ENCODE measurements at regions not wholly inside any gene's neighbourhood (a gene's known extent, or its start where the extent isn't known, plus 50 kb on each side); places are given as distances from the start of the nearest gene placed in this dataset.
"Not testable (repeated sequence)": the region's sequence is repeated elsewhere in the genome, so short reads cannot be mapped to it uniquely, and the experiment has no call there.

- H3K4me1 ChIP-seq; H3K27ac ChIP-seq; DNase-seq; H3K9me3 ChIP-seq; H3K27me3 ChIP-seq; intact Hi-C loops (cut with DNase I; ENCODE audit: low total_unique reads); H3K36me3 ChIP-seq; H3K4me3 ChIP-seq: not testable (repeated sequence)
Measured at GRCh38 chr20:26373066-26373465, 676.4 kb upstream of the ZNF337 start.

GRCh38 chr20:26354511-26354910 lies 657.9 kb upstream of the ZNF337 start:
- no peak overlapping the region for H3K27ac ChIP-seq
- no peak overlapping the region for H3K4me3 ChIP-seq
- no peaks in the 10 kb centered on the region for H3K27me3 ChIP-seq
- no peaks in the 10 kb centered on the region for H3K9me3 ChIP-seq
- intact Hi-C loops (cut with DNase I; ENCODE audit: low total_unique reads) = no loop called here
- DNase-seq = no peak
- no peaks in the 10 kb centered on the region for H3K36me3 ChIP-seq
- TF ChIP-seq CTCF (IDR thresholded peaks at IDR 0.05) = no peak
- no peaks in the 10 kb centered on the region for H3K4me1 ChIP-seq

GRCh38 chr20:26347396-26347795 lies 650.7 kb upstream of the ZNF337 start:
- Histone ChIP-seq H3K27ac (no peak overlapping the region), H3K36me3 (no peaks in the 10 kb centered on the region), H3K4me3 (no peak overlapping the region), H3K27me3 (no peaks in the 10 kb centered on the region), H3K9me3 (no peaks in the 10 kb centered on the region), H3K4me1 (no peaks in the 10 kb centered on the region)
- TF ChIP-seq CTCF (IDR thresholded peaks at IDR 0.05) = no peak
- DNase-seq = no peak
- intact Hi-C loops (cut with DNase I; ENCODE audit: low total_unique reads) = no loop called here

- H3K9me3 ChIP-seq; H3K27me3 ChIP-seq; DNase-seq; H3K36me3 ChIP-seq; H3K4me1 ChIP-seq; H3K4me3 ChIP-seq; H3K27ac ChIP-seq; intact Hi-C loops (cut with DNase I; ENCODE audit: low total_unique reads): not testable (repeated sequence)
Measured at GRCh38 chr20:26340460-26341065, 643.9 kb upstream of the ZNF337 start.

- intact Hi-C loops (cut with DNase I; ENCODE audit: low total_unique reads) = no loop called here
- H3K4me3 ChIP-seq = no peak overlapping the region
- H3K27ac ChIP-seq = no peak overlapping the region
- H3K9me3 ChIP-seq = no peaks in the 10 kb centered on the region
- DNase-seq = no peak
- no peak for TF ChIP-seq CTCF (IDR thresholded peaks at IDR 0.05)
- H3K4me1 ChIP-seq = no peaks in the 10 kb centered on the region
- no peaks in the 10 kb centered on the region for H3K27me3 ChIP-seq
- H3K36me3 ChIP-seq = no peaks in the 10 kb centered on the region
Measured at GRCh38 chr20:26324177-26324576, 627.5 kb upstream of the ZNF337 start.

GRCh38 chr20:26315054-26315453 lies 618.4 kb upstream of the ZNF337 start:
- no peaks in the 10 kb centered on the region for H3K27me3 ChIP-seq
- DNase-seq = no peak
- no peaks in the 10 kb centered on the region for H3K4me1 ChIP-seq
- no peaks in the 10 kb centered on the region for H3K36me3 ChIP-seq
- no peak overlapping the region for H3K4me3 ChIP-seq
- intact Hi-C loops (cut with DNase I; ENCODE audit: low total_unique reads) = no loop called here
- no peak for TF ChIP-seq CTCF (IDR thresholded peaks at IDR 0.05)
- no peak overlapping the region for H3K27ac ChIP-seq
- no peaks in the 10 kb centered on the region for H3K9me3 ChIP-seq

GRCh38 chr20:26309720-26310119 lies 613.1 kb upstream of the ZNF337 start:
- H3K36me3 ChIP-seq; H3K27me3 ChIP-seq; H3K27ac ChIP-seq; H3K9me3 ChIP-seq; intact Hi-C loops (cut with DNase I; ENCODE audit: low total_unique reads); H3K4me1 ChIP-seq; H3K4me3 ChIP-seq; DNase-seq: not testable (repeated sequence)

Data from tibial artery (tissue), 4 donors.